ENCODE measurements at regions not wholly inside any gene's neighbourhood (a gene's known extent, or its start where the extent isn't known, plus 50 kb on each side); places are given as distances from the start of the nearest gene placed in this dataset.

- no peak for TF ChIP-seq CTCF (IDR thresholded peaks at IDR 0.05; ENCODE audit: low read length, missing control alignments)
- no peak for DNase-seq (ENCODE audit: low read depth)
- no peak overlapping the region for H3K4me3 ChIP-seq (replicated peaks; ENCODE audit: low read depth, low read length)
Observed at GRCh38 chr11:109856928-109857327, 236.3 kb upstream of the ZC3H12C start.

- DNase-seq (ENCODE audit: low read depth): no peak
- TF ChIP-seq CTCF (IDR thresholded peaks at IDR 0.05; ENCODE audit: low read length, missing control alignments): no peak
- H3K4me3 ChIP-seq (replicated peaks; ENCODE audit: low read depth, low read length): no peak overlapping the region
Observed at GRCh38 chr11:109857637-109858036, 235.6 kb upstream of the ZC3H12C start.

GRCh38 chr11:109858152-109858551 lies 235.0 kb upstream of the ZC3H12C start:
- no peak overlapping the region for H3K4me3 ChIP-seq (replicated peaks; ENCODE audit: low read depth, low read length)
- no peak for TF ChIP-seq CTCF (IDR thresholded peaks at IDR 0.05; ENCODE audit: low read length, missing control alignments)
- no peak for DNase-seq (ENCODE audit: low read depth)

- TF ChIP-seq CTCF (IDR thresholded peaks at IDR 0.05; ENCODE audit: low read length, missing control alignments): no peak
- DNase-seq (ENCODE audit: low read depth): peak; percentile 46
- H3K4me3 ChIP-seq (replicated peaks; ENCODE audit: low read depth, low read length): no peak overlapping the region
Observed at GRCh38 chr11:109859045-109859724, 234.0 kb upstream of the ZC3H12C start.

- H3K4me3 ChIP-seq (replicated peaks; ENCODE audit: low read depth, low read length): no peak overlapping the region
- DNase-seq (ENCODE audit: low read depth): no peak
- TF ChIP-seq CTCF (IDR thresholded peaks at IDR 0.05; ENCODE audit: low read length, missing control alignments): no peak
Observed at GRCh38 chr11:109862835-109863234, 230.4 kb upstream of the ZC3H12C start.

GRCh38 chr11:109864151-109864661 lies 229.0 kb upstream of the ZC3H12C start:
- DNase-seq (ENCODE audit: low read depth): no peak
- no peak for TF ChIP-seq CTCF (IDR thresholded peaks at IDR 0.05; ENCODE audit: low read length, missing control alignments)
- no peak overlapping the region for H3K4me3 ChIP-seq (replicated peaks; ENCODE audit: low read depth, low read length)
